ENCODE measurements at regions not wholly inside any gene's neighbourhood (a gene's known extent, or its start where the extent isn't known, plus 50 kb on each side); places are given as distances from the start of the nearest gene placed in this dataset.

GRCh38 chr18:60543646-60544045 is 171.1 kb upstream of the MC4R start:
- H3K9ac ChIP-seq (ENCODE audit: extremely low read depth, insufficient read length, low read length): no peak overlapping the region
- Mint-ChIP-seq H3K4me1 (no peaks in the 10 kb centered on the region), H3K27ac (no peak overlapping the region; a peak in 2 of 7 replicates), H3K4me3 (no peak overlapping the region), H3K36me3 (ENCODE audit: insufficient read depth in 1 of 3, low read depth in 3 of 3) (no peaks in the 10 kb centered on the region), H3K9me3 (no peaks in the 10 kb centered on the region), H3K27me3 (ENCODE audit: low read depth) (peaks cover 1% of the 10 kb centered on the region; the same call in 1 of the 2 replicates)
- TF ChIP-seq CTCF (conservative IDR thresholded peaks at IDR 0.05): no peak
- H3K9me3 ChIP-seq (ENCODE audit: control insufficient read depth, low read depth, low read length): no peaks in the 10 kb centered on the region
- H2AFZ ChIP-seq (ENCODE audit: low read length): no peak overlapping the region
- H3K27ac ChIP-seq (ENCODE audit: insufficient read length, low read depth, low read length): no peak overlapping the region
- WGBS (ENCODE audit: extremely low coverage, insufficient read length, low lambda C conversion rate): no CpG with 5 or more reads among the region's 2 CpGs
- no peak overlapping the region for H4K91ac ChIP-seq (ENCODE audit: insufficient read length, low read depth, low read length)
- no peaks in the 10 kb centered on the region; the same call in 1 of the 2 replicates for H3K4me1 ChIP-seq (ENCODE audit: insufficient read depth, low read length)
- no peak overlapping the region for H3T11ph ChIP-seq (ENCODE audit: low read length)
- no peak overlapping the region for H4K8ac ChIP-seq (replicated peaks; ENCODE audit: insufficient read length, low read depth, low read length)
- H3K56ac ChIP-seq (ENCODE audit: insufficient read length, low read depth, low read length): no peak overlapping the region
- H3K14ac ChIP-seq (ENCODE audit: insufficient read depth, low read length): no peak overlapping the region
- H2BK20ac ChIP-seq (ENCODE audit: low read depth, low read length, poor library complexity, severe bottlenecking): no peak overlapping the region
- H3K4me2 ChIP-seq (ENCODE audit: insufficient read depth, insufficient read length, low read length): no peak overlapping the region
- H3K79me2 ChIP-seq (ENCODE audit: insufficient read depth, low read length): no peaks in the 10 kb centered on the region
- H4K20me1 ChIP-seq (ENCODE audit: control insufficient read depth, insufficient read depth, insufficient read length): no peaks in the 10 kb centered on the region
- no peaks in the 10 kb centered on the region for H3K23me2 ChIP-seq (ENCODE audit: insufficient read length, low read depth, low read length, poor library complexity, severe bottlenecking)
- H2BK120ac ChIP-seq (ENCODE audit: low read depth, low read length, poor library complexity, severe bottlenecking): no peak overlapping the region
- no peak overlapping the region for H2BK12ac ChIP-seq (ENCODE audit: insufficient read length, low read depth, low read length)
- H2AK5ac ChIP-seq (ENCODE audit: insufficient read length, low read length): no peak overlapping the region
- H4K5ac ChIP-seq (ENCODE audit: insufficient read length, low read depth, low read length): no peak overlapping the region
- no peaks in the 10 kb centered on the region for H3K27me3 ChIP-seq (ENCODE audit: insufficient read depth, low read length)
- no peak overlapping the region for H3K4ac ChIP-seq (ENCODE audit: low read depth, low read length)
- DNase-seq: no peak
- H2BK5ac ChIP-seq (ENCODE audit: insufficient read length, low read length): no peak overlapping the region
- no peak overlapping the region for H3K18ac ChIP-seq (ENCODE audit: insufficient read length, low read depth, low read length)
- no peaks in the 10 kb centered on the region for H3K79me1 ChIP-seq (ENCODE audit: insufficient read depth, low read depth, low read length, poor library complexity, severe bottlenecking)
- no peak overlapping the region for H2BK15ac ChIP-seq (ENCODE audit: low read depth, low read length)
- H3K23ac ChIP-seq (ENCODE audit: insufficient read length, low read depth, low read length): no peak overlapping the region
